Endothelial cell of umbilical vein (primary cell): ENCODE measurements at regions not wholly inside any gene's neighbourhood (a gene's known extent, or its start where the extent isn't known, plus 50 kb on each side); places are given as distances from the start of the nearest gene placed in this dataset.
A peak's percentile ranks its signal among the peaks of the same experiment; 100 is the strongest.

Experiments used
- BruUV-seq: library from RNA; stranded (reverse); fragments of 400-500 nt; replicated peaks from 2 replicates; lab custom pipeline; 2021; lab: Mats Ljungman, UMichigan
- CTCF ChIA-PET: fragments of 300-600, 350-600 bp; sonication (Branson Sonifier 250); formaldehyde crosslinking; loops from one replicate; lab custom pipeline; 2021; ENCODE audit warnings: antibody characterized with exemption, inconsistent platforms; lab: Charles Lee
- POLR2A ChIA-PET: fragments of 300-600, 350-600 bp; sonication (Branson Sonifier 250); formaldehyde crosslinking; loops from one replicate; lab custom pipeline; 2021; ENCODE audit warnings: antibody characterized with exemption, inconsistent platforms; lab: Charles Lee
- DNase-seq: peaks from one replicate; pipeline ENCODE4 v3.0.0-alpha.2; 2011; ENCODE audit warnings: low read depth, low spot score
- FAIRE-seq: peaks from 2 replicates; lab custom pipeline; 2011; peaks lifted over from hg19 to GRCh38; lab: Jason Lieb, UNC
- H2AFZ ChIP-seq: 2 replicates; pipeline ENCODE4 v1.6.0; 2012; ENCODE audit warnings: low read depth, low read length, control low read depth, inconsistent platforms
- H3K27ac ChIP-seq: 2 replicates; pipeline ENCODE4 v1.5.1; 2011; ENCODE audit warnings: low read depth, mild to moderate bottlenecking, control low read depth, low read length, moderate library complexity; ENCODE audit not compliant: insufficient read depth
- H3K27me3 ChIP-seq, 2 experiments: 2 replicates each; pipeline versions ENCODE4 v1.6.0 to v1.6.1; 2011; ENCODE audit warnings: low read length in 2 of 2, mixed read lengths in 1 of 2; ENCODE audit not compliant: control insufficient read depth in 2 of 2, insufficient read depth in 2 of 2
- H3K36me3 ChIP-seq, 2 experiments: 2 replicates in 1 of 2; 3 replicates in 1 of 2; pipeline ENCODE4 v1.5.1; 2011; ENCODE audit warnings: low read length in 2 of 2, mild to moderate bottlenecking in 1 of 2, moderate library complexity in 1 of 2; ENCODE audit not compliant: control insufficient read depth in 2 of 2, insufficient read depth in 2 of 2; ENCODE audit errors: extremely low read depth in 1 of 2
- H3K4me1 ChIP-seq: 3 replicates; pipeline ENCODE4 v1.5.1; 2011; ENCODE audit warnings: mild to moderate bottlenecking, low read length; ENCODE audit not compliant: control insufficient read depth, insufficient read depth; ENCODE audit errors: extremely low read depth
- H3K4me2 ChIP-seq: 2 replicates; pipeline ENCODE4 v1.6.1; 2011; ENCODE audit warnings: low read length, control low read depth, mixed read lengths; ENCODE audit not compliant: insufficient read depth
- H3K4me3 ChIP-seq, 3 experiments: fragments of 200-600 bp in 1 of 3; sonication (generic), shearing (Covaris generic) in 1 of 3; replicated peaks in 1 of 3; 2 replicates each; pipeline ENCODE4 v1.5.1; 2011 to 2016; ENCODE audit warnings: control low read depth in 3 of 3, low read length in 3 of 3, mild to moderate bottlenecking in 2 of 3, inconsistent platforms in 1 of 3, low read depth in 1 of 3, moderate library complexity in 1 of 3; ENCODE audit not compliant: insufficient read depth in 1 of 3
- H3K79me2 ChIP-seq: 2 replicates; pipeline ENCODE4 v1.6.0; 2012; ENCODE audit warnings: low read length, inconsistent platforms; ENCODE audit not compliant: control insufficient read depth, insufficient read depth
- H3K9ac ChIP-seq: replicated peaks from 2 replicates; pipeline ENCODE3; 2011; ENCODE audit warnings: low read length, control low read depth; ENCODE audit not compliant: insufficient read depth; ENCODE audit errors: extremely low read depth
- H3K9me1 ChIP-seq: replicated peaks from 3 replicates; pipeline ENCODE4 v1.6.0; 2011; ENCODE audit warnings: mild to moderate bottlenecking, low read length; ENCODE audit not compliant: control insufficient read depth, insufficient read depth; ENCODE audit errors: extremely low read depth
- H3K9me3 ChIP-seq: replicated peaks from 2 replicates; pipeline ENCODE4 v1.5.1; 2012; ENCODE audit warnings: low read length, inconsistent platforms; ENCODE audit not compliant: control insufficient read depth, insufficient read depth
- H4K20me1 ChIP-seq: replicated peaks from 2 replicates; pipeline ENCODE3; 2011; ENCODE audit warnings: mild to moderate bottlenecking, low read length; ENCODE audit not compliant: control insufficient read depth, insufficient read depth; ENCODE audit errors: extremely low read depth
- FOS ChIP-seq: IDR thresholded peaks from 2 replicates; pipeline ENCODE4 v1.6.1; 2011; ENCODE audit warnings: mild to moderate bottlenecking, low read length, moderate library complexity, borderline replicate concordance; ENCODE audit not compliant: insufficient read depth
- JUN ChIP-seq: IDR thresholded peaks from 2 replicates; pipeline ENCODE4 v1.6.1; 2011; ENCODE audit warnings: borderline replicate concordance, low read depth; ENCODE audit not compliant: insufficient read length, insufficient read depth
- MYC ChIP-seq: IDR thresholded peaks from one replicate; pipeline ENCODE4 v1.6.1; 2011; ENCODE audit warnings: mild to moderate bottlenecking, low read depth, low read length
- dilution Hi-C: fragments of 300-500 bp; cut with MboI; formaldehyde crosslinking; loops from one replicate; pipeline ENCODE4 v1.15.0; 2019; ENCODE audit warnings: low sequenced_read_pairs; ENCODE audit not compliant: extremely low pct_ligation_motif_present
- intact Hi-C: fragments of 100-400 bp; cut with micrococcal nuclease; formaldehyde crosslinking; loops from one replicate; pipeline ENCODE4 v1.10.0; 2022
- TF ChIP-seq, protein P1 (sequence below), 2 donors: IDR thresholded peaks; 1 replicate in 1 of 2; 2 replicates in 1 of 2; pipeline ENCODE4 v1.5.1; 2011; ENCODE audit warnings: low read length in 2 of 2, mild to moderate bottlenecking in 2 of 2, moderate library complexity in 2 of 2, control low read depth in 1 of 2, inconsistent platforms in 1 of 2, low read depth in 1 of 2; ENCODE audit not compliant: insufficient read depth in 1 of 2; ENCODE audit errors: extremely low read depth in 1 of 2

DNA sequence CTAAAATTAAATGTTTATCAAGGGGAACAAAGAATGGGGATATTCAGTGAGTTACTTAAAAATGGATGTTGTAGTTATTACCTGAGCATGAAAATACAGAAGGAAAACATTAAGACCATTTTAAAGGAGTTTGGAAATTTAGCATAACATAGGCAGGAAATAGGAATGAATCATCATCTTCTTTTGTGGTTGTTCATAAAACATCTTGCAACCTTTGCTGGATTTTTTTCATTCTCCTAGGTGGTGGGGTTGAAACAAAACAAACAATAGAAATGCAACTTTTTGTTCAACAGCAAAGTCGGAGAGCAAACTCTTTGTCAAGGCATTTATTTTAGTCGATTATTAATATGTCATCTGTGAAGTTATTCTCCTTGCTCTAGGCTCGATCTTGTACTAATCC is 275.1 kb downstream of the IPO8 start:
- no peak overlapping the region for H2AFZ ChIP-seq
- FAIRE-seq (peak; percentile 50), DNase-seq (no peak)
- intact Hi-C loops: no loop called here
- H3K4me1 ChIP-seq: peaks cover 8% of the 10 kb centered on the region
- no peak overlapping the region for H3K4me3 ChIP-seq
- no peaks in the 10 kb centered on the region for H4K20me1 ChIP-seq
- H3K27ac ChIP-seq: no peak overlapping the region
- dilution Hi-C loops: no loop called here
- no peaks in the 10 kb centered on the region for H3K79me2 ChIP-seq
- CTCF ChIA-PET: no interaction called here
- TF ChIP-seq FOS (peak; percentile 21), JUN (peak; percentile 46), MYC (no peak)
- POLR2A ChIA-PET: no interaction called here
- H3K27me3 ChIP-seq: no peaks in the 10 kb centered on the region
- no peaks in the 10 kb centered on the region for H3K9me3 ChIP-seq
- no peaks in the 10 kb centered on the region for H3K9me1 ChIP-seq
- BruUV-seq: no TSS peak
- no peaks in the 10 kb centered on the region for H3K36me3 ChIP-seq
- peak overlapping the region; percentile 35 for H3K4me2 ChIP-seq
- no peak overlapping the region for H3K9ac ChIP-seq

- dilution Hi-C loops: no loop called here
- TF ChIP-seq, protein P1, sequence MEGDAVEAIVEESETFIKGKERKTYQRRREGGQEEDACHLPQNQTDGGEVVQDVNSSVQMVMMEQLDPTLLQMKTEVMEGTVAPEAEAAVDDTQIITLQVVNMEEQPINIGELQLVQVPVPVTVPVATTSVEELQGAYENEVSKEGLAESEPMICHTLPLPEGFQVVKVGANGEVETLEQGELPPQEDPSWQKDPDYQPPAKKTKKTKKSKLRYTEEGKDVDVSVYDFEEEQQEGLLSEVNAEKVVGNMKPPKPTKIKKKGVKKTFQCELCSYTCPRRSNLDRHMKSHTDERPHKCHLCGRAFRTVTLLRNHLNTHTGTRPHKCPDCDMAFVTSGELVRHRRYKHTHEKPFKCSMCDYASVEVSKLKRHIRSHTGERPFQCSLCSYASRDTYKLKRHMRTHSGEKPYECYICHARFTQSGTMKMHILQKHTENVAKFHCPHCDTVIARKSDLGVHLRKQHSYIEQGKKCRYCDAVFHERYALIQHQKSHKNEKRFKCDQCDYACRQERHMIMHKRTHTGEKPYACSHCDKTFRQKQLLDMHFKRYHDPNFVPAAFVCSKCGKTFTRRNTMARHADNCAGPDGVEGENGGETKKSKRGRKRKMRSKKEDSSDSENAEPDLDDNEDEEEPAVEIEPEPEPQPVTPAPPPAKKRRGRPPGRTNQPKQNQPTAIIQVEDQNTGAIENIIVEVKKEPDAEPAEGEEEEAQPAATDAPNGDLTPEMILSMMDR (IDR thresholded peaks at IDR 0.05; ENCODE audit: extremely low read depth in 1 of 2, insufficient read depth in 1 of 2, low read depth in 1 of 2, low read length in 2 of 2): no peak
- TF ChIP-seq JUN (peak; percentile 8), FOS (peak; percentile 56)
- Histone ChIP-seq H3K27me3 (no peaks in the 10 kb centered on the region), H3K79me2 (no peaks in the 10 kb centered on the region), H3K9me1 (no peaks in the 10 kb centered on the region), H4K20me1 (no peaks in the 10 kb centered on the region), H2AFZ (no peak overlapping the region), H3K27ac (no peak overlapping the region), H3K36me3 (no peaks in the 10 kb centered on the region), H3K9me3 (no peaks in the 10 kb centered on the region), H3K4me3 (no peak overlapping the region), H3K4me1 (peaks cover 8% of the 10 kb centered on the region), H3K9ac (no peak overlapping the region), H3K4me2 (no peak overlapping the region)
- no peak for FAIRE-seq
- DNase-seq: peak; percentile 10
- CTCF ChIA-PET: interaction anchor here (0.6 to 1.2 kb wide), 2 partner anchors 23 to 1452 kb away, joined by 3 read pairs; no protein-coding TSS in a partner anchor
- POLR2A ChIA-PET: interaction anchor here (0.6 kb wide), 1 partner anchor 13 kb away, joined by 4 read pairs; no protein-coding TSS in a partner anchor
- BruUV-seq: no TSS peak
- intact Hi-C loops: no loop called here
Observed at GRCh38 chr12:30417697-30418231, 277.9 kb downstream of the IPO8 start.
